GM12892 (cell line): ENCODE measurements at regions not wholly inside any gene's neighbourhood (a gene's known extent, or its start where the extent isn't known, plus 50 kb on each side); places are given as distances from the start of the nearest gene placed in this dataset.

ENCODE experiments used
- POLR2A ChIP-seq: IDR thresholded peaks from 2 replicates; pipeline ENCODE4 v1.6.1; 2011; ENCODE audit warnings: low read depth, low read length, control low read depth
- POLR2AphosphoS5 ChIP-seq: IDR thresholded peaks from 2 replicates; pipeline ENCODE4 v1.6.1; 2011; ENCODE audit warnings: low read depth, low read length, control low read depth

DNA sequence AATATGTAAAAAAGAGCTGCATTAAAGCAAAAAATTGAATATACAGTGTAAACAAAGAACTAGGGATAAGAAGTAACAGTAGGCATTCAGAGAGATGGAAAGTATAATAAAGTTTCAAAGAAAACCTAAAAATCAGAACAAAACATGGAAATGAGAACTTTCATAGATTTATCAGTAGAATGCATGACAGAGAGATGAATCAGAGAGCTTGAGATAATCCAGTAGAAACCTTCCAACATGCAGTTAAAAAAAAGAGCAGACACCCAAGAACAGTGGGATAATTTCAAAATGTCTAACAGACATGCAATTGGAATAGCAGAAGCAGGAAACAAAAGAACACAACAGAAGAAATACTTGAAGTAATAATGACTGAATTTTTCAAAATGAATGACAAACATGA lies 1384.2 kb downstream of the CDH11 start:
- TF ChIP-seq POLR2A (no peak), POLR2AphosphoS5 (no peak)
